ENCODE measurements at regions not wholly inside any gene's neighbourhood (a gene's known extent, or its start where the extent isn't known, plus 50 kb on each side); places are given as distances from the start of the nearest gene placed in this dataset.
A peak's percentile ranks its signal among the peaks of the same experiment; 100 is the strongest.

GRCh38 chr6:150456466-150456865, 87.7 kb downstream of the IYD start (continued):
- TF ChIP-seq ZBTB39 (CRISPR knock-in tag; IDR thresholded peaks at IDR 0.05) = no peak

GRCh38 chr6:150456902-150457643, 88.3 kb downstream of the IYD start:
- FAIRE-seq (no peak), DNase-seq (ENCODE audit: low spot score) (no peak), ATAC-seq (peak; percentile 41; the same call in 2 of the 3 replicates)
- 2% methylated on average over 6 of the region's 7 CpGs for whole genome bisulfite sequencing (ENCODE audit: low lambda C conversion rate)
- Histone ChIP-seq H3K9me3 (ENCODE audit: low read length) (no peaks in the 10 kb centered on the region), H4K20me1 (ENCODE audit: insufficient read depth, low read length) (no peaks in the 10 kb centered on the region), H3K4me2 (ENCODE audit: low read depth, low read length) (no peak overlapping the region), H3K27ac (ENCODE audit: extremely low read length, insufficient read depth, low read length) (no peak overlapping the region), H3K4me1 (ENCODE audit: insufficient read depth, low read length) (no peaks in the 10 kb centered on the region), H2AFZ (ENCODE audit: low read length) (no peak overlapping the region), H3K79me2 (ENCODE audit: insufficient read depth, low read length) (no peaks in the 10 kb centered on the region), H3K27me3 (ENCODE audit: control insufficient read depth in 1 of 2, insufficient read depth in 2 of 2, low read length in 2 of 2) (no peaks in the 10 kb centered on the region; a peak in 2 of 5 replicates), H3K9ac (ENCODE audit: insufficient read depth, low read depth, low read length) (no peak overlapping the region), H3K4me3 (replicated peaks in 1 of 3; ENCODE audit: insufficient read depth in 1 of 3, low read depth in 2 of 3, low read length in 3 of 3) (no peak overlapping the region), H3K36me3 (replicated peaks in 1 of 2; ENCODE audit: control insufficient read depth in 1 of 2, insufficient read depth in 2 of 2, low read length in 2 of 2) (no peaks in the 10 kb centered on the region)
- intact Hi-C loops (cut with micrococcal nuclease; ENCODE audit: unreplicated experiment) = loop anchor here (5.0 kb wide), 1 partner anchor 35 kb away; no protein-coding TSS in a partner anchor
- in situ Hi-C loops (cut with HindIII; ENCODE audit: extremely low pct_ligation_motif_present, low pct_unique_long_range_greater_than_20kb) = no loop called here
- BruUV-seq (replicated peaks) = no TSS peak
- CTCF ChIA-PET (ENCODE audit: low intra/inter-chr PET ratio, low total read pairs) = no interaction called here
- POLR2A ChIA-PET = no interaction called here
- TF ChIP-seq AKNA (CRISPR knock-in tag; IDR thresholded peaks at IDR 0.05; ENCODE audit: borderline replicate concordance) (no peak), ZNF724P (CRISPR knock-in tag; IDR thresholded peaks at IDR 0.05; ENCODE audit: borderline replicate concordance) (no peak), ATF7-NPFF (CRISPR knock-in tag; IDR thresholded peaks at IDR 0.05; ENCODE audit: low read depth) (no peak), SIX4 (CRISPR knock-in tag; IDR thresholded peaks at IDR 0.05) (no peak), MAFF (IDR thresholded peaks at IDR 0.05; ENCODE audit: low read depth, low read length) (no peak), HNF1A (IDR thresholded peaks at IDR 0.05; ENCODE audit: low read depth) (no peak), HNF1A (CRISPR knock-in tag; IDR thresholded peaks at IDR 0.05; ENCODE audit: borderline replicate concordance) (no peak), TEF (CRISPR knock-in tag; IDR thresholded peaks at IDR 0.05) (no peak), ZNF317 (CRISPR knock-in tag; IDR thresholded peaks at IDR 0.05) (no peak)

Measured in HepG2 (cell line).